Endothelial cell of umbilical vein (primary cell): ENCODE measurements at regions not wholly inside any gene's neighbourhood (a gene's known extent, or its start where the extent isn't known, plus 50 kb on each side); places are given as distances from the start of the nearest gene placed in this dataset.
"Not testable (repeated sequence)": the region's sequence is repeated elsewhere in the genome, so short reads cannot be mapped to it uniquely, and the experiment has no call there.

Experiments used
- BruUV-seq: library from RNA; stranded (reverse); fragments of 400-500 nt; replicated peaks from 2 replicates; lab custom pipeline; 2021; lab: Mats Ljungman, UMichigan
- CTCF ChIA-PET: fragments of 300-600, 350-600 bp; sonication (Branson Sonifier 250); formaldehyde crosslinking; loops from one replicate; lab custom pipeline; 2021; ENCODE audit warnings: antibody characterized with exemption, inconsistent platforms; lab: Charles Lee
- POLR2A ChIA-PET: fragments of 300-600, 350-600 bp; sonication (Branson Sonifier 250); formaldehyde crosslinking; loops from one replicate; lab custom pipeline; 2021; ENCODE audit warnings: antibody characterized with exemption, inconsistent platforms; lab: Charles Lee
- DNase-seq: peaks from one replicate; pipeline ENCODE4 v3.0.0-alpha.2; 2011; ENCODE audit warnings: low read depth, low spot score
- FAIRE-seq: peaks from 2 replicates; lab custom pipeline; 2011; peaks lifted over from hg19 to GRCh38; lab: Jason Lieb, UNC
- H2AFZ ChIP-seq: 2 replicates; pipeline ENCODE4 v1.6.0; 2012; ENCODE audit warnings: low read depth, low read length, control low read depth, inconsistent platforms
- H3K27ac ChIP-seq: 2 replicates; pipeline ENCODE4 v1.5.1; 2011; ENCODE audit warnings: low read depth, mild to moderate bottlenecking, control low read depth, low read length, moderate library complexity; ENCODE audit not compliant: insufficient read depth
- H3K27me3 ChIP-seq, 2 experiments: 2 replicates each; pipeline versions ENCODE4 v1.6.0 to v1.6.1; 2011; ENCODE audit warnings: low read length in 2 of 2, mixed read lengths in 1 of 2; ENCODE audit not compliant: control insufficient read depth in 2 of 2, insufficient read depth in 2 of 2
- H3K36me3 ChIP-seq, 2 experiments: 2 replicates in 1 of 2; 3 replicates in 1 of 2; pipeline ENCODE4 v1.5.1; 2011; ENCODE audit warnings: low read length in 2 of 2, mild to moderate bottlenecking in 1 of 2, moderate library complexity in 1 of 2; ENCODE audit not compliant: control insufficient read depth in 2 of 2, insufficient read depth in 2 of 2; ENCODE audit errors: extremely low read depth in 1 of 2
- H3K4me1 ChIP-seq: 3 replicates; pipeline ENCODE4 v1.5.1; 2011; ENCODE audit warnings: mild to moderate bottlenecking, low read length; ENCODE audit not compliant: control insufficient read depth, insufficient read depth; ENCODE audit errors: extremely low read depth
- H3K4me2 ChIP-seq: 2 replicates; pipeline ENCODE4 v1.6.1; 2011; ENCODE audit warnings: low read length, control low read depth, mixed read lengths; ENCODE audit not compliant: insufficient read depth
- H3K4me3 ChIP-seq, 3 experiments: fragments of 200-600 bp in 1 of 3; sonication (generic), shearing (Covaris generic) in 1 of 3; replicated peaks in 1 of 3; 2 replicates each; pipeline ENCODE4 v1.5.1; 2011 to 2016; ENCODE audit warnings: control low read depth in 3 of 3, low read length in 3 of 3, mild to moderate bottlenecking in 2 of 3, inconsistent platforms in 1 of 3, low read depth in 1 of 3, moderate library complexity in 1 of 3; ENCODE audit not compliant: insufficient read depth in 1 of 3
- H3K79me2 ChIP-seq: 2 replicates; pipeline ENCODE4 v1.6.0; 2012; ENCODE audit warnings: low read length, inconsistent platforms; ENCODE audit not compliant: control insufficient read depth, insufficient read depth
- H3K9ac ChIP-seq: replicated peaks from 2 replicates; pipeline ENCODE3; 2011; ENCODE audit warnings: low read length, control low read depth; ENCODE audit not compliant: insufficient read depth; ENCODE audit errors: extremely low read depth
- H3K9me1 ChIP-seq: replicated peaks from 3 replicates; pipeline ENCODE4 v1.6.0; 2011; ENCODE audit warnings: mild to moderate bottlenecking, low read length; ENCODE audit not compliant: control insufficient read depth, insufficient read depth; ENCODE audit errors: extremely low read depth
- H3K9me3 ChIP-seq: replicated peaks from 2 replicates; pipeline ENCODE4 v1.5.1; 2012; ENCODE audit warnings: low read length, inconsistent platforms; ENCODE audit not compliant: control insufficient read depth, insufficient read depth
- H4K20me1 ChIP-seq: replicated peaks from 2 replicates; pipeline ENCODE3; 2011; ENCODE audit warnings: mild to moderate bottlenecking, low read length; ENCODE audit not compliant: control insufficient read depth, insufficient read depth; ENCODE audit errors: extremely low read depth
- MAX ChIP-seq: IDR thresholded peaks from 2 replicates; pipeline ENCODE4 v1.6.1; 2011; ENCODE audit not compliant: insufficient read depth, insufficient read length
- dilution Hi-C: fragments of 300-500 bp; cut with MboI; formaldehyde crosslinking; loops from one replicate; pipeline ENCODE4 v1.15.0; 2019; ENCODE audit warnings: low sequenced_read_pairs; ENCODE audit not compliant: extremely low pct_ligation_motif_present
- intact Hi-C: fragments of 100-400 bp; cut with micrococcal nuclease; formaldehyde crosslinking; loops from one replicate; pipeline ENCODE4 v1.10.0; 2022

GRCh38 chrX:108900333-108900732 is 164.0 kb upstream of the IRS4 start:
- intact Hi-C loops: no loop called here
- Histone ChIP-seq H3K9me3 (no peaks in the 10 kb centered on the region), H3K4me1 (no peaks in the 10 kb centered on the region), H4K20me1 (no peaks in the 10 kb centered on the region), H3K4me3 (no peak overlapping the region), H3K27ac (no peak overlapping the region), H3K79me2 (no peaks in the 10 kb centered on the region), H3K9me1 (no peaks in the 10 kb centered on the region), H3K9ac (no peak overlapping the region), H3K27me3 (no peaks in the 10 kb centered on the region), H3K4me2 (no peak overlapping the region), H3K36me3 (no peaks in the 10 kb centered on the region), H2AFZ (no peak overlapping the region)
- TF ChIP-seq MAX: no peak
- dilution Hi-C loops: no loop called here
- POLR2A ChIA-PET: no interaction called here
- CTCF ChIA-PET: no interaction called here
- no TSS peak for BruUV-seq
- DNase-seq (no peak), FAIRE-seq (no peak)

GRCh38 chrX:108896349-108896748 is 160.0 kb upstream of the IRS4 start:
- BruUV-seq, H3K36me3 ChIP-seq, H3K4me1 ChIP-seq, H3K4me3 ChIP-seq, CTCF ChIA-PET, dilution Hi-C loops, H3K27ac ChIP-seq, H3K4me2 ChIP-seq, H3K9ac ChIP-seq, H2AFZ ChIP-seq, H3K9me3 ChIP-seq, DNase-seq, POLR2A ChIA-PET, H3K79me2 ChIP-seq, H4K20me1 ChIP-seq, FAIRE-seq, H3K27me3 ChIP-seq, intact Hi-C loops, H3K9me1 ChIP-seq: not testable (repeated sequence)
